Lung (tissue), 11 donors: ENCODE measurements at regions not wholly inside any gene's neighbourhood (a gene's known extent, or its start where the extent isn't known, plus 50 kb on each side); places are given as distances from the start of the nearest gene placed in this dataset.

Experiments
- ATAC-seq: fragments of 200-7000 bp; cut with Tn5 transposase; one replicate; pipeline ENCODE4 v1.9.1; 2020; ENCODE audit warnings: moderate number of reproducible peaks; ENCODE audit not compliant: insufficient read depth, low FRiP score
- DNase-seq, 3 donors: peaks; one replicate each; pipeline ENCODE4 v3.0.0-alpha.2; 2013 to 2017
- H3K27ac ChIP-seq, 2 donors: one replicate each; pipeline ENCODE4 v1.5.1; 2013; ENCODE audit warnings: mild to moderate bottlenecking in 2 of 2, moderate library complexity in 2 of 2, control low read depth in 1 of 2, inconsistent platforms in 1 of 2, low read depth in 1 of 2, low read length in 1 of 2
- H3K27me3 ChIP-seq, 3 donors: one replicate each; pipeline ENCODE4 v1.5.1; 2013; ENCODE audit warnings: low read length in 2 of 3; ENCODE audit not compliant: control insufficient read depth in 3 of 3, insufficient read depth in 3 of 3
- H3K36me3 ChIP-seq, 4 donors: one replicate each; pipeline ENCODE4 v1.5.1; 2013; ENCODE audit warnings: low read length in 4 of 4, mild to moderate bottlenecking in 1 of 4, moderate library complexity in 1 of 4; ENCODE audit not compliant: control insufficient read depth in 4 of 4, insufficient read depth in 4 of 4
- H3K4me1 ChIP-seq, 5 donors: one replicate each; pipeline ENCODE4 v1.5.1; 2013; ENCODE audit warnings: low read length in 5 of 5, mild to moderate bottlenecking in 2 of 5, moderate library complexity in 1 of 5; ENCODE audit not compliant: control insufficient read depth in 5 of 5, insufficient read depth in 5 of 5
- H3K4me3 ChIP-seq: one replicate; pipeline ENCODE4 v1.5.1; 2013; ENCODE audit warnings: mild to moderate bottlenecking, control low read depth, moderate library complexity
- H3K9ac ChIP-seq, 2 donors: one replicate each; pipeline ENCODE4 v1.5.1; 2013; ENCODE audit warnings: low read length in 2 of 2, control low read depth in 1 of 2; ENCODE audit not compliant: insufficient read depth in 1 of 2
- H3K9me3 ChIP-seq, 4 donors: one replicate each; pipeline ENCODE4 v1.5.1; 2013; ENCODE audit warnings: low read length in 3 of 4, mild to moderate bottlenecking in 1 of 4, moderate library complexity in 1 of 4; ENCODE audit not compliant: control insufficient read depth in 4 of 4, insufficient read depth in 3 of 4
- WGBS, 2 donors: extraction: QIAGEN DNeasy Blood & Tissue Kit; methylation state at CpG; one replicate each; pipeline ENCODE4 v1.1.7; 2013; 5-methylcytosine and 5-hydroxymethylcytosine counted together
- TF ChIP-seq, protein P1 (sequence below): IDR thresholded peaks from 2 replicates; pipeline ENCODE4 v1.5.1; 2012; ENCODE audit warnings: mild to moderate bottlenecking; ENCODE audit errors: control extremely low read depth, extremely low read depth
- donor health status: control.
- donor health status: control.
- donor health status: Bipolar disorder and iron deficiency.
- donor health status: healthy.
- donor health status: DM: yes; HTN: yes; CAD: no.

DNA sequence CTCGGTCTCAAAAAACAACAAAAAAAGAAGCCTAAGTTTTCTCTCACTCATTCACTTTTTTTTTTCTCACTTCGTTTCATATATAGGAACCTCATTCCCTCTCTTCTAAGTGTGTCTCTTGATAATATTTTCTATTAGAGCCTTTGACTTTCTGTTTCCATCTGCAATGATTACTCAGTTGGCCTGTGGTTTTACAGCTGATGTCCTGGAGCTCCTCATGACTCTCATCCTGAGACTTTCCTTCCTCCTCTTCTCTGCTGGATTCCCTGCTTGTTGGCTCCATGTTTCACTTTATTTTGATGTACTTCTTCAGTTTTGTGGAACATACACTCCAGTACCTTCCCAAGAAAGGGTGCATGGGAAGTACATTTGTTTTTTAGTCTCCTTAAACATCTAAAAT, 154.2 kb upstream of the GATA6 start:
- Histone ChIP-seq H3K4me1 (peaks cover 0 to 2% (median 0%) of the 10 kb centered on the region in 5 donors), H3K4me3 (no peak overlapping the region), H3K36me3 (no peaks in the 10 kb centered on the region), H3K9me3 (peaks cover 0 to 6% (median 3%) of the 10 kb centered on the region in 4 donors), H3K27ac (no peak overlapping the region), H3K27me3 (no peaks in the 10 kb centered on the region), H3K9ac (no peak overlapping the region)
- DNase-seq (no peak), ATAC-seq (no peak)
- TF ChIP-seq, protein P1, sequence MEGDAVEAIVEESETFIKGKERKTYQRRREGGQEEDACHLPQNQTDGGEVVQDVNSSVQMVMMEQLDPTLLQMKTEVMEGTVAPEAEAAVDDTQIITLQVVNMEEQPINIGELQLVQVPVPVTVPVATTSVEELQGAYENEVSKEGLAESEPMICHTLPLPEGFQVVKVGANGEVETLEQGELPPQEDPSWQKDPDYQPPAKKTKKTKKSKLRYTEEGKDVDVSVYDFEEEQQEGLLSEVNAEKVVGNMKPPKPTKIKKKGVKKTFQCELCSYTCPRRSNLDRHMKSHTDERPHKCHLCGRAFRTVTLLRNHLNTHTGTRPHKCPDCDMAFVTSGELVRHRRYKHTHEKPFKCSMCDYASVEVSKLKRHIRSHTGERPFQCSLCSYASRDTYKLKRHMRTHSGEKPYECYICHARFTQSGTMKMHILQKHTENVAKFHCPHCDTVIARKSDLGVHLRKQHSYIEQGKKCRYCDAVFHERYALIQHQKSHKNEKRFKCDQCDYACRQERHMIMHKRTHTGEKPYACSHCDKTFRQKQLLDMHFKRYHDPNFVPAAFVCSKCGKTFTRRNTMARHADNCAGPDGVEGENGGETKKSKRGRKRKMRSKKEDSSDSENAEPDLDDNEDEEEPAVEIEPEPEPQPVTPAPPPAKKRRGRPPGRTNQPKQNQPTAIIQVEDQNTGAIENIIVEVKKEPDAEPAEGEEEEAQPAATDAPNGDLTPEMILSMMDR, result no peak
- WGBS, 2 donors, result 93 to 97% methylated on average over 2 of the region's 2 CpGs

DNA sequence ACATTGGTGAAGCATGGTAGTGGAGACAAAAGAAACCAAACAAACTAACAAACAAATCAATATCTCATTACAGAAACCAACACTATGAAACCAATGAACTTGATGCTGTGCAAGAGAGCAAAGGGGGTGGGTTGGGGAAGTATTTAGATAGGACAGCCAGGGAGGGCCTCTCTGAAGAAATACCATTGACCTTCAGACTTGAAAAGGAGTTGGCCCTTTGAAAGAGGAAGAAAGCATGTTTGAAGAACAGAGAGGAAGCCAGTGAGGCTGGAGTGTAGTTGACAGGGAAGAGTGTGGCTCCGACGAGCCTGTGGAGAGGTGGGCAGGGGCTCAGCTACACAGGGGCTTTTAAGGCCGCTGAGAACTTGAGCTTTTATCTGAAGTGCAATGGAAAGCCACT, 151.0 kb upstream of the GATA6 start:
- no peaks in the 10 kb centered on the region for H3K27me3 ChIP-seq
- H3K9ac ChIP-seq, result no peak overlapping the region
- no peak overlapping the region for H3K27ac ChIP-seq
- WGBS, 2 donors, result 37 to 50% methylated on average over 3 of the region's 3 CpGs
- H3K36me3 ChIP-seq, result no peaks in the 10 kb centered on the region
- no peak overlapping the region for H3K4me3 ChIP-seq
- H3K4me1 ChIP-seq, result peaks cover 0 to 20% (median 0%) of the 10 kb centered on the region in 5 donors
- ATAC-seq, result no peak
- peaks cover 0 to 3% (median 1%) of the 10 kb centered on the region in 4 donors for H3K9me3 ChIP-seq
- DNase-seq, result peak in 1 of 3 donors; percentile 58
- TF ChIP-seq, protein P1, result no peak

GRCh38 chr18:22019193-22019592, 150.2 kb upstream of the GATA6 start:
- 85 to 93% methylated on average over 5 of the region's 5 CpGs for WGBS, 2 donors
- TF ChIP-seq, protein P1, result no peak
- H3K4me3 ChIP-seq, result no peak overlapping the region
- no peak for ATAC-seq
- H3K27ac ChIP-seq, result no peak overlapping the region
- no peaks in the 10 kb centered on the region for H3K27me3 ChIP-seq
- peaks cover 0 to 20% (median 0%) of the 10 kb centered on the region in 5 donors for H3K4me1 ChIP-seq
- no peak overlapping the region for H3K9ac ChIP-seq
- peaks cover 0 to 2% (median 0%) of the 10 kb centered on the region in 4 donors for H3K9me3 ChIP-seq
- no peaks in the 10 kb centered on the region for H3K36me3 ChIP-seq
- DNase-seq, result no peak

DNA sequence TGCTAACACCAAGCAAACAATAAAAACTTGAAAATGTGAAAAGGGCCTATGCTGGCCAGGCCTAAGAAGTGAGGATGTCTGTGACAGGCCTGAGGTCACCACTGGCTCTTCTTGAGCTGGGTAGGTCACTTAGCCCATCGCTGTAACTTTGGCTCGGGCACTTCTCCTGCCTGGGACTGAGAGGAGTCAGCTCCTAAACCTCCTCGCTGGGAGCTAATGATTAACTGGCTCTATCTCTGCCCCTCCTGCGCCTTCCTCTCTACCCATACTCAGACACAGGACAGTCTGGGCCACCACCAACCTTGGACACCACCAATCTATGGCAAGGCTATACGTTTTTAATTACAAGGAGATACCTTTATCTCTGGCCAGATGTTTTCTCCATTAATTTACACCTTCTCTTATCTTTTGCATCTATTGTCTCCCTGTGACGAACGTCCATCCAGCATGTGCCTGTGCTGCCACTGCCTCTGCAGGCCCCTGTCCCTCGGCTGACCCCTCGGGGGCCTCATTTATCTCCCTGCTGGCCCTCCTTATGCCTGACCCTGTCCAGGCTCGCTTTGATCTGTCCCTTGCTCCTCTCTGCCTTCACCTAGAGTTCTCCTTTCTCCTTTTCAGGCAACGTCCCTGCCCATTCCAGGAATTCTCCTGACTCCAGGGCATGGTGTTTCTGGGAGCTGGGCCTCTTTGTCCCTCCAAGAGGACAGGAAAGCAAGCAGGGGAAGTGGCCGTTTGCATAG, 149.1 kb upstream of the GATA6 start:
- Histone ChIP-seq H3K4me3 (no peak overlapping the region), H3K27me3 (no peaks in the 10 kb centered on the region), H3K9me3 (peaks cover 0 to 2% (median 0%) of the 10 kb centered on the region in 4 donors), H3K36me3 (no peaks in the 10 kb centered on the region), H3K4me1 (peaks cover 0 to 20% (median 0%) of the 10 kb centered on the region in 5 donors), H3K9ac (no peak overlapping the region), H3K27ac (no peak overlapping the region)
- TF ChIP-seq, protein P1, result no peak
- DNase-seq (no peak), ATAC-seq (no peak)
- WGBS, 2 donors, result 84 to 91% methylated on average over 12 of the region's 12 CpGs
